ENCODE measurements at regions not wholly inside any gene's neighbourhood (a gene's known extent, or its start where the extent isn't known, plus 50 kb on each side); places are given as distances from the start of the nearest gene placed in this dataset.

- TF ChIP-seq CTCF (IDR thresholded peaks at IDR 0.05; ENCODE audit: poor library complexity) (no peak), EZH2phosphoT487 (IDR thresholded peaks at IDR 0.05; ENCODE audit: low read depth, severe bottlenecking, unreplicated experiment) (no peak)
Observed at GRCh38 chr2:241997017-241997416, 127.5 kb downstream of the RTP5 start.
